Amniotic epithelial cell (primary cell): ENCODE measurements at regions not wholly inside any gene's neighbourhood (a gene's known extent, or its start where the extent isn't known, plus 50 kb on each side); places are given as distances from the start of the nearest gene placed in this dataset.
"Not testable (repeated sequence)": the region's sequence is repeated elsewhere in the genome, so short reads cannot be mapped to it uniquely, and the experiment has no call there.

ENCODE experiments used
- DNase-seq: peaks from one replicate; pipeline ENCODE4 v3.0.0-alpha.2; 2010; ENCODE audit warnings: low read depth

DNA sequence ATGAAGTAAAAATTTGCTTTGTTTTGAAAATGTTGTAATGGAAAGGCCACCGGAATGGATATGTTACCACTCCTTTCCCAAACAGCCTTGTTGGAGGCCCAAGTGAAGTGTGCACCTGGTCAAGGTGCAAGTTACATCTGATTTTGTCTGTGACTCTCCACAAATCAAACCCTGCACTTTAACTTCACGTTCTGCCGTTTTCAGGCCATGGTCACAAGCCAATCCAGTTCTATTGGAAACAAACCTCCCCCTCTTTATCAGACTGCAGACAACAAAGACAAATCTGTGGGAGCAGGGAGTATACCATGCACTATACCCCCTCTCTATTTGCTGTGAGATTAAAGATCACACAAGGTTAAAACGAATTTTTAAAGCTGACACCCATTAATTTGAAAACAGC lies 155.6 kb upstream of the RFC3 start:
- no peak for DNase-seq

DNA sequence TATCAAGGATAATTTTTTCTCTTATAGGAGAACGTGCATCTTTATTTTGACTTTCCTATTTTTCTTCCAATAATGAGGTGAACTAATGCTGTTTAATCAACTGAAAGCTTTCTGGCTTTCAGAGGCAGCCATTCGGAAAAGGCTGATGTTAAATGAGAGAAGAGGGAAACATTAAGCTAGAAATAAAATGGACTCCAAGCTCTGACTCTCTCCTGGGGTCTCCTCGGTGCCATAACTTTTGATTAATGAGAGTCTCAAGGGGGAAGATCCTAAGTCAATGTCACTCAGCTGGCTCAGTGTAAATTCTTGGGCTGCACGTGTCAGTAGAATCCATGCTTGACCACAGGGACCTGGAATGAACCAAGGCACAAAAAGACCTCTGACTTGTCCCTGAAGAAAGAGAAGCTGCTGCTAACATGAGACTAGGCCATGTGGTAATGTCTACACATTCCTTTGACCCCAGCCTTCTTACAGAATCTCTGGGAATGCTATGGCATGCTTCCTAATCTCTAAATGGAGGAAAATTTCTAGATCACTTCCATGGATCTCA lies 152.2 kb upstream of the RFC3 start:
- no peak for DNase-seq

DNA sequence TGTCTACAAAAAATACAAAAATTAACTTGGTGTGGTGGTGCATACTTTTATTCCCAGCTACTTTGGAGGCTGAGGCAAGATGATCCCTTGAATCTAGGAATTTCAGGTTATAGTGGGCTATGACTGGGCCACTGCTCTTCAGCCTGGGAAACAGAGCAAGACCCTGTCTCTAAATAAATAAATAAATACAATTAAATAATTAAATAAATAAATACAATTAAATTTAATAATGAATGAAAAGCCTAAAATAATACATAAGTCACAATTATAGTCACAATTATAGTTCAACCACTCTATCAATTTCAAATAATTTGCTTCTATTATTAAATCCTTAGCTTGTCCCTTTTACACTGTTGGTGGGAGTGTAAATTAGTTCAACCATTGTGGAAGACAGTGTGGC lies 146.4 kb upstream of the RFC3 start:
- no peak for DNase-seq

DNA sequence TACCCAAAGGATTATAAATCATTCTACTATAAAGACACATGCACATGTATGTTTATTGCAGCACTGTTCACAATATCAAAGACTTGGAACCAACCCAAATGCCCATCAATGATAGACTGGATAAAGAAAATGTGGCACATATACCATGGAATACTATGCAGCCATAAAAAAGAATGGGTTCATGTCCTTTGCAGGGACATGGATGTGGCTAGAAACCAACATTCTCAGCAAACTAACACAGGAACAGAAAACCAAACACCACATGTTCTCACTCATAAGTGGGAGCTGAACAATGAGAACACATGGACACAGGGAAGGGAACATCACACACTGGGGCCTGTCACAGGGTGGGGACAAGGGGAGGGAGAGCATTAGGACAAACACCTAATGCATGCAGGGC lies 145.9 kb upstream of the RFC3 start:
- not testable (repeated sequence) for DNase-seq

DNA sequence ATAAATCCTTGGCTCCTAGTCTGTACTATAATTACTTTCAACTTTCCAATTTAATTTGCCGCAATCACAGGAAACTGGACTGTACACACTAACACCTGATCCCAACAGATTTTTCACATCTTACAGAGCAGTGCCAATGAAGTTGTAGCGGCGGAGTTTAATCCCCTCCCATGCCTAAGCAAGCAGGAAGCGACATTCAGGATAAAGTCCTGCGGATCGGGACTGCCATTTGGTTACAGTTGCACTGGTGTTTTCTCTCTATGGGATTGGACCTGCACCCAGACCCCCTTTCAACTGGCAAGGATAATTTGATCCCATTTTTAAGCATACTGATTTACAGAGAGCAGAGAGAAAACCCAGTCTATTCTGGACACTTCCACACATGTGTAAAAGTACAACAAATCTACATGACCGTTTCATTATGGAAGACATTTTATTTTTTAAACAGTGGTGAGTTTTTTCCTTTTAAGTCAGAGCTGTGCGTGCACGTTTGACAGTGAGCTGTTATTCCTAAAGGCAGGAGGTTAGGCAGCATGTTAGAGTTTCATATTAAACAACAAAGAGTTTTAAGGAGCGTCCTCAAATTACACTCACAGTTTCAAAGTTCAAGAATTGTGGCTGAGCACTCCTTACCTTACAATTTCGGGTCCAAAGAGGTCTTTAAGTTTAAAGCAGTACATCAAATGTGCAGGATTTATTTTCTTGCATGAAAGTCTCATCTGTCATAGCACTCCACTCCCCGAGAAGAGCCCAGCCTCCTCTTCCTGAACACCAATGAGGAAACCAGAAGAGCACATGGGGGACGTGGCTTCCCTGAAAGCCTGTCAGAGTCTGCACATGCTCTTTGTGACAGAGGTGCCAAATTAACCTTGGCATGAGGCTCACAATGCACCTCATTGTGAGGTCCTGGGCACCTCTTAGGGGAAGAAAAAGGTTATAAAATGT lies 141.6 kb upstream of the RFC3 start:
- DNase-seq, result peak; percentile 34

- no peak for DNase-seq
Observed at GRCh38 chr13:33677215-33677614, 140.7 kb upstream of the RFC3 start.

DNA sequence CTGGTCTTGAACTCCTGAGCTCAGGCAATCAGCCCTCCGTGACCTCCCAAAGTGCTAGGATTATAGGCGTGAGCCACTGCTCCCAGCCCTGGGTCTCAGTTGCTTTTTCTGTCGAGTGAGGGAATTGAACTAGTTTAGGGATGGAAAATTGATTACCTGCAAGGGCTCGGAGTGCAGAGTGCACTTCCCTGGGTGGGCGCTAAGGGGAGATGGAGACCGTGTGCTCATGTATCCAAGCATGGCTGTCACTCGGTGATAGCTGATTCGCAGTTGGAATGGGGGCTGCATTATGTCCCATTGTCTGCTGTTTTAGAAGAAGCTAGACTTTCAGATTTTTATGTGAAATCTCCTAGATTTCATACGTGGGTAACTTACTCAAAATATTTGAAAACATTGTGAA lies 139.9 kb upstream of the RFC3 start:
- DNase-seq, result no peak

DNA sequence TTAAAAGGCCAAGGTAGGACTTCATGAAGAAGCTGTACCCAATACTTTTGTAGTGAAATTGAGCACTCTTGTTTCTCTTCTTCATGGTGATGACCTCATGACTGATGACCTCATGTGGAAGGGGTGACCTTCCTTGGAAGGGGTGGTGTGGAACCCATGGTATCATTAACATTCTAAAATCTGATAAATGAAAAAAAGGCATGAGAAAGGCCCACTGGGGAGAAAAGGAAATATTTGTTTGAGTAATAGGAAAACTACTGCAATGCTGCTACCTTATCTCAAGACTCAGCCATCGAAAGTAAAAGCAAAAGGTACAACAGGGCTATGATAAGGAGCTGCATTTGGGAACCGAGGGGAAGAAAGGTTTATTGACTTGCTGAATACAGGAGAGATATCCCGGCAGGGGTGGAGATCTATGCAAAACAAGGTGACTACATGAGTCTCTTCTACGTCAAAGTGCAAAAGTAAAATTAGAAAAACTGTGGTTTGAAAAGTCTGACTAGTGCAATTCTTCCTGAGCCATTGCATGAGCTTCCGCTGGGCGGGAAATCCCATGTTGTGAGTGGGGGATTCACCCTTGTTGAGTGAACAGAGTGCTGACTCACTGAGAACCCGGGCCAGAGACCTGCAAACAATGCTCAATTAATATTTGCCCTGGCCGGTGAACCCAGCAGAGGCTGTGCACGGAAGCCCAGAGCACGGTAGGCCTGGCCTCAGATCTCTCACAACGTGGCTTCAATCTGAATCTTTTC lies 138.9 kb upstream of the RFC3 start:
- peak; percentile 82 for DNase-seq

DNA sequence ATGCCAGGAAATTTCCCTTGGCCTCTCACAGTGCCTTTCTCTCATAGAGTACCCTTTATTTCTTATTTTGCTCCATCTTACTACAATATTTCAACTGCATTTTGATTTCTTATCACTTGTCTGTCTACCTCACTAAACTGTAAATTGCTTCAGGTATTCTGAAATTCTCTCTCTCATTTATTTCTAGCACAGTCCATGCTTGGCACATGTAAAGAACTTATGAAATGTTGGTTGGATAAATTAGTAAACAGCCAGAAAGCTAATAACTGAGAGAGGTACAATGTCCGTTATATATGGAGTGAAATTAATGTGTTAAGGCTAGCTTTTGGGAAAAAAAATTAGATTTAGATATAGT lies 138.3 kb upstream of the RFC3 start:
- no peak for DNase-seq

DNA sequence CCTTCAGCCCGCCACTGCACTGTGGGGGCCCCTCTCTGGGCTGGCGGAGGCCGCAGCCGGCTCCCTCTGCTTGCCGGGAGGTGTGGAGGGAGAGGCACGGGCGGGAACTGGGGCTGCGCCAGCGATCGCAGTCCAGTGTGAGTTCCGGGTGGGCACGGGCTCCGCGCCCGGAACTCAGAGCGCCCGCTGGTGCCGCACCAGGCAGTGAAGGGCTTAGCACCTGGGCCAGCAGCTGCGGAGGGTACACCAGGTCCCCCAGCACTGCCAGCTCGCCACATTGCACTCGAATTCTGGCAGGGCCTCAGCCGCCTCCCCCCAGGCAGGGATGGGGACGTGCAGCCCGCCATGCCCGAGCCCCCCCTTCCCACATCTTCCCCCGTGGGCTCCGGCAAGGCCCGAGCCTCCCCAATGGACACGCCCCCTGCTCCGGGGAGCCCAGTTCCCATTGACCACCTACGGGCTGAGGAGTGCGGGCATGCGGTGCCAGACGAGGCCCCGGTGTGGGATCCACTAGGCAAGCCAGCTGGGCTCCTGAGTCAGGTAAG lies 135.9 kb upstream of the RFC3 start:
- no peak for DNase-seq

- not testable (repeated sequence) for DNase-seq
Observed at GRCh38 chr13:33682646-33683045, 135.3 kb upstream of the RFC3 start.

DNA sequence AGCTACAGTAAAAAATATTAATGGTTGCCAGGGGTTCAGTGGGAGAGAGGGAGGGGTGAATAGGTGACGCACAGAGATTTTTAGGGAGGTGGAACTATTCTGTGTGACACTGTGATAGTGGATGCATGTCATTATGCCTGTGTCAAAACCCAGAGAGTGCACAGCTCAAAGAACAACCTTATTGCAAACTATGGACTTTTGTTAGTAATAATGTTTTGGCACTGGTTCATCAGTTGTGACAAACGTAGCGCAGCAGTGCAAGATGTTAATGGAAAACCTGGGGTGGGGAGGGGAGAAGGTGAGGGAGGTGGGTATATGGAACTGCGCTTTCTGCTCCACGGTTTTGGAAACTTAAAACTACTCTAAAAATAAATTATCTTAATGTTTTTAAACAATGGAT lies 134.6 kb upstream of the RFC3 start:
- no peak for DNase-seq

- no peak for DNase-seq
Observed at GRCh38 chr13:33684874-33685273, 133.1 kb upstream of the RFC3 start.

DNA sequence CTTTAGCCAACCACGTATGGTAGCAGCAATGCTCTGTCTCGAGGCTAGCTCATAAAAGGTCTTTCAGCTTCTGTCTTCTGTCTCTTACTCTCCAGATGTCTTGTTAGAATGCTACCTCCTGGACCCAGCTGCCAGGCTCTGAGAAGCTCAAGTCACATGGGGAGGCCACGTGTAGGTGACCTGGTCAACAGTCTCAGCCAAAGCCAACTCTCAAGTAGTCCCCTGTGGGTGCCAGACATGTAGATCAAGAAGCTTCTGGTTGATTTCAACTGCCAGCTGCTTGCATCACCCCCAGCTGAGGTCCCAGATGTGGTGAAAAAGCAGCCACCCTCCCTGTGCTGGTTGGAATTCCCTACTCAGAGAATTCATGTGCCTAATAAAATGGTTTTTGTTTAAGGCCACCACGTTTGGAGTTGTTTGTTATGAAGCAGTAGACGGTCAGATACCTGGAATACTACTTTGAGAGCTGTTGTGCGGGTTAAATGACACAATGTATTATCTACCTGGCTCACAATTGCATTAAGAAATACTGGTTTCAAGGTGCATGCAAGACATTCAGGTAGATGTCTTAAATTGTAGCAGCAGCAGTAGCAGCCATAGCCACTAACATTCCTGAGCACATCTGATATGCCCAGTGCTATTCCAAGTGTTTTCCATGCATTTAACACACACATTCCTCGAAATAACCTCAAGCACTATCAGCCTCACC lies 131.0 kb upstream of the RFC3 start:
- no peak for DNase-seq

DNA sequence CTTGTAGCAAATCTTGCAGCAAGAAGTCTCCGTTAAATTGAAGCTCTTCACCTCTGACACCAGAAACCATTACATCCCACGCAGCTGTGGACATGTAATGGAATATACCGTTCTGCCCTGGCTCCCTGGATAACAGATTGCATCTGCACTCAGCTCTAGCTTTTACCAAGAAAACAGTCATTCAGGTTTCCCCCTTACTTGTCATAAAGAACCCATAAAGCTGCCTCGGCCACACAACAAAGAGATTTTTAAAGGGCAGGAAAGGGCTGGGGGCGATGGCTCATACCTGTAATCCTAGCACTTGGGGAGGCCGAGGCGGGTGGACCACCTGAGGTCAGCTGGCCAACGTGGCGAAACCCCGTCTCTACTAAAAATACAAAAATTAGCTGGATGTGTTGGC lies 127.6 kb upstream of the RFC3 start:
- no peak for DNase-seq

- no peak for DNase-seq
Observed at GRCh38 chr13:33691980-33692379, 126.0 kb upstream of the RFC3 start.

- DNase-seq, result no peak
Observed at GRCh38 chr13:33692531-33692930, 125.4 kb upstream of the RFC3 start.

- no peak for DNase-seq
Observed at GRCh38 chr13:33694546-33694945, 123.4 kb upstream of the RFC3 start.

GRCh38 chr13:33696530-33696929 lies 121.4 kb upstream of the RFC3 start:
- DNase-seq, result no peak

DNA sequence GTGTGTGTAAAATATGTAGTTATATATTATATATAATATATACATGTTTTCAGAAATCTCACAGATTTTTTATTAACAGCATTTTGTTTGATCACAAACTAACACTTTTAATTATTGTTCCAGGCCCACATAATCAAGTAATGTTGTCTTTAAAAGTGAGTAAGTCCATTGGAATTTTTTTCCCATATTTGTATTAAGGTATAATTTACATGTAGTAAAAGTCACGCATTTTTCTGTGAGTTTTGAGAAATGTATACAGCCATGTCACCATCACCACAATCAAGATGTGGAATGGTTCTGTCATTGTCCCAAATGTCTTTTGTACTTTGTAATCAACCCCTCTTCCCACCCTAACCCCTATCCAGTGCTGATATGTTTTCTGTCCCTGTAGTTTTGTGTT lies 120.0 kb upstream of the RFC3 start:
- DNase-seq, result no peak

GRCh38 chr13:33707449-33707848 lies 110.5 kb upstream of the RFC3 start:
- DNase-seq, result no peak

- no peak for DNase-seq
Observed at GRCh38 chr13:33710924-33711323, 107.0 kb upstream of the RFC3 start.
